T-helper 1 cell (primary cell): ENCODE measurements at regions not wholly inside any gene's neighbourhood (a gene's known extent, or its start where the extent isn't known, plus 50 kb on each side); places are given as distances from the start of the nearest gene placed in this dataset.

Experiments used
- DNase-seq, 5 donors: peaks; one replicate each; pipeline ENCODE4 v3.0.0-alpha.2; 2012 to 2020

DNA sequence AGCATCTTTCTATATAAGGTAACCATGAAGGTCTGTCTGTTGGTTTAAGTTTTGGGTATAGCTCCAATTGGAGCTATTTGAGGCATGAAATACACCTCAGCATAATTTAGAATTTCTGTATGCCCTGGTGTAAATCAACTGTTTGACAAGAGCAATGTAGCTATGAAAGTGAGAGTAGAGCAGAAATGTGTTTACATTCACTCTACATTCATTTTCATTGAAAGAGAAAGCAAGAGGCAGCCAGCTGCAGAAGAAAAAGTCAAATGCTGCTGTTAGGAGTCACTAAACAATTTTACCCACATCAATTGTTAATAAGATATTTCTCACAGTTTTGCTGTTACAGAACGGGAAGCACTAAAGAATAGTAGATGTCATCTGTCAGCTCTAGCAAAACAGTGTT lies 252.5 kb downstream of the SLC6A15 start:
- DNase-seq, result no peak

DNA sequence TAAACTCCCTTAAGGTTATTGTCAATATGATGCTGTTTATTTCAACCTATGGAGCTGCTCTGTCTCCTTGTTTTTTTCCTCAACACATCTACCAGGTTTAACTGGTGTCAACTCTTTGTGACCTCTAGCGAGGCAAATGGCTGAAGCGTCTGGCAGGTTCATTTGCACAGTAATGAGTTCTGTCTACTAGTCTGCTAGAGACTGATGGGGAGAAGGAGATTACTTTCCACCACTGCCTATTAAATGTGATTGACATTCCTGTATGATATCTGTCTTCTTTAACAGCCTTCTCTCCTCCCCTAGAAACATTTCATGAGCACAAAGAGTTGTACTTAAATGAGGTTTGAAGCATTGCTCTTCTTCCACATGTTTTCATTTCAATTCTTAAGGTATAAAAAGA lies 253.7 kb downstream of the SLC6A15 start:
- DNase-seq, result no peak

DNA sequence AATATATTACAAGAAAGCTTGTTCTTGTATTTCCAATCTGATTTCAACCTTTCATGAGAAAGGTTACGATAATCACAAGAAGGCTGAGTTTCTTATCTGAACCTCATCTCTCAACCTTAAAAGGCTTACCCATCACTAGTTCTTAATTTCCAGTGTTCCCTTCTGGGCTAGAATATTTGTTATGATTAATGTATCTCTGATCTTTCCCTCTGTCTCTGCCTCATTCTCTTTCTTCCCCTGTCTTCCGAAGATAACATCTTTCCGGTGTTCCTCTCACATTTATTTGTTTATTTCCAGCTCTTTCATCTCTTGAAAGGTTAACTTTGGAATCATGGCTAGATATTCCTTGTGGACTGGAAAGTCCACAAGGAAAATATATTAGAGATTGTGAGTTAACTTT lies 255.9 kb downstream of the SLC6A15 start:
- no peak for DNase-seq

DNA sequence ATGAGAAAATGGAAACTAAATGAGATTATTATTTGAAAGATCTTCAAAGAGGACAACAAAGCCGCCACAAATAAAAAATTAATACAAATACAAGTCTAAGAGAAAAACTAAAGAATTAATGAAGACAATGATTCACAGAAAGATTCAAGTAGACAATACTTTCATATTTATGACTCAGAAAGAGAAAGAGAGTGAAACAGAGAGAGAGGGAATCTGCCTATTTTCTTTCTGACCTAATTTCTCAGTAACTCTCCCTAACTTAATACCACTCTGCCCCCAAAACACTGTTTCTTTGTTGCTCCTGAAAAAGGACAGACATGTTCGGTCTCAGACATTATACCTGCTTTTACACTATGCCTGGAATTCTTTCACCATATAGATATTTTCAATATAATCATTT lies 259.1 kb downstream of the SLC6A15 start:
- no peak for DNase-seq

DNA sequence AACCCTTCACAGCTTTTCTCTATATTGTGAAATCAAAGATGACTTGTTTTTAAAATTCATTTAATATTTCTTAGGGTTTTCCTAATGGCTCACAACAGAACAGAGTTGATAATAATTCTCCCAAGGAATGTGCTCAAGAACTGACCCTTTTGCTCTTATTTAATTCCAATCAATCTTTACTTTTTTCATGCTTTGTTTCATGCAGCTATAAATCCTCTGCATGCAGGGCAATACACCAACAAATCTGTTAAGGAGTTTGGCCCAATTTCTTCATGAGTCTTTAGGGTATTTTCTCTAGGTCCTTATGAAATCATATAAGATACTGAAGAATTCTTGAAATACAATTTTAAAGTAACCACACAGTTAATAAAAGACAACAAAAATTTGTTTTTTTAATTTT lies 264.2 kb downstream of the SLC6A15 start:
- DNase-seq, result no peak

DNA sequence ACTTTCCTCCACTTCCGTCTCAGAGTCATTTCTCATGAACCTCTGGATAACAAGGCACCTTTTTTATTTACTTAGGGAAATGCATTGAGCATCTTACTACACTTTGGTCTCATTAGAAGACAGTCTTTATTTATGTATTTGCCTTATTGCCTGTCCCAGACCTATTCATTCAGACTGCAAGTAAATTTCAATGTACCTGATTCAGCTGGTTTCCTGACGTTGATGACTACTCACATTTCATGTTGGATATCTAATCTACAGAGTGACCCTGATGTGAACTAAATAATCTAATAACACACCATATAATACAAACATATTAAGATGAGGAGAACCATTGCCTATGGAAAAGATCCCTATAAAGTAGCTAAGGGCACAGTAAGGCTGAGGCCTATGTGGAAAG lies 267.7 kb downstream of the SLC6A15 start:
- no peak for DNase-seq

DNA sequence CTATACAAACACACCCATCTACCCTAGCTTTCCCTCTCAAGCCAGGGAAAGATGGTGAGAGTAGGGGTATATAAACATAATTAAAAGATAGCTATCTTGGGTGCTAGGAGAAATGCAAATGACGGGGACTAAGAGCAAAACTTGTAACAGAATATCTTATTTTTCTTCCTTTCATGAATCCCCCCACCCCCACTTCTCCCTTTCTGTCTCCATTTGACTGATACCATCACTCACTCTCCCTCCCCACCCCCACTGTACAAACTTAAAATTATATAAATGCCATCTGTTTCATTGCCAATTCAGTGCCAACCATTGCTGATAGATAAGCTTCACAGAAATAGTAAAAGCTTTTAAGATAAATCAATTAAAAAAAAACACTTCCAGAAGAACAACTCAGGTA lies 268.6 kb downstream of the SLC6A15 start:
- no peak for DNase-seq

DNA sequence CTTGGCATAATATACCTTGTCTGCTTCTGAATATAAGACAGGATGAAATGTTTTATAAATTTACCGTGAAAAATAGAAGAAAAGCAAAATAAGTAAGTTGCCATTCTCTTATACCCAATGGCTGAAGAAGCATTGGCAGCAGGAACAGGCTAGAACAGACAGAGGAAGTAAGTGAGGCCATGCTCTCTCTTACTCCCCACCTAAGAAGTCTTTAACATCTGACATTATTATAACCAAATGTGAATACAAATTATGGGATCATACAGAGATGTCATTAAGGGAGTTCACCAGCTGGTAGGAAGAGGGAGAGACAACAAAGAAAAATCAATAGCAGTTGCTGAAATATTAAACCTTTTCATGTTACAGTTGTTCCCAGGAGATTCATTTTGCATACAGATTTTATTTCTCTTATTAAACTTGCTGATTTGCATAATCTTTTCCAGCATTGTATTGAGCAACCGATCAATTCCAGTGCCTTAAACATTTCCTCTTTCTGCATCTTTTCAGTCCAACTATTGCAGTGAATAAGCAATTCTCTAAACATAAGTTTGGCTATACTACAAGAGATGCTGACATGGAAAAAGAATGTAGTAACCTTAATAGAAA lies 270.6 kb downstream of the SLC6A15 start:
- DNase-seq, result no peak

DNA sequence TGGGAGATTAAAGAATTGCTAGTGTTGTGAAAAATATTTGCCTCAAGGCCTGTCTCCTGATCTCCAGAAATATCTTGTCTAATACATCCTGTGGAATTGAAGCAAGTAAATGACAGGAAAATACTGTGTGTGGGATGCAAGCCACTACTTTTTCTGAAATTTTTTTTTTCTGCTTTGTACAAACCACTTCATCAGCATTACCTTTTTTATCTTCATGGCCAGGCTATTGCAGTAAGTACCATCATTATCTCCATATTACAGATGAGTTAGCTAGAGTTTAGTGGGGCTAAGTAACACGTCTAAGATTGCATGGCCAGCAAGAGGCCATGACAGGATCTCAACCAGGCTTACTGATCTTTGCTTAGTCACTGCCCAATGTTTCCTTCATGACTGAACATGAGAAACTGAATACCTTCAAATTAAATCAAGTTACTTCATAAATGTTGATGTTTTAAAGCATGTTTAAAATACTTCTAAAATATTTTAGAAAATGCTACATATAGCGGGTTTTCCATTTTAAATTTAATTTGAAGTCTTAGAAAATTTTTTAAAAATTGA lies 273.7 kb downstream of the SLC6A15 start:
- DNase-seq, result no peak

DNA sequence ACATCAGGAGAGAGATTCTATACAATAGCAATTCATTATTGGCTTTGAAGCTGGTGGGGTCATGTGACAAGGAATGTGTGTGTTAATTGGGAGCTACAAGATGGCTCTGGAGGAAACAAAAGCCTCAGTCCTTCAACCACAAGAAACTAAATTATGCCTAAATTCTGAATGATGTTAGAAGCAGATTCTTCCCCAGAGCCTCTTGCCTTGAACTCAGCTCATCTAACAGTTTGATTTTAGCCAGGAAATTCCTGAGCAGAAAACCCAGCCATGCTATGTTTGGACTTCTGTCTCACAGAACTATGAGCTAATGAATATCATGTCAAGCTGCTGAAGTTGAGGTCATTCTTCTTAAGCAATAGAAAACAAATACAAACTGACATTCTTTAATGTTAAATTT lies 274.7 kb downstream of the SLC6A15 start:
- DNase-seq, result no peak

DNA sequence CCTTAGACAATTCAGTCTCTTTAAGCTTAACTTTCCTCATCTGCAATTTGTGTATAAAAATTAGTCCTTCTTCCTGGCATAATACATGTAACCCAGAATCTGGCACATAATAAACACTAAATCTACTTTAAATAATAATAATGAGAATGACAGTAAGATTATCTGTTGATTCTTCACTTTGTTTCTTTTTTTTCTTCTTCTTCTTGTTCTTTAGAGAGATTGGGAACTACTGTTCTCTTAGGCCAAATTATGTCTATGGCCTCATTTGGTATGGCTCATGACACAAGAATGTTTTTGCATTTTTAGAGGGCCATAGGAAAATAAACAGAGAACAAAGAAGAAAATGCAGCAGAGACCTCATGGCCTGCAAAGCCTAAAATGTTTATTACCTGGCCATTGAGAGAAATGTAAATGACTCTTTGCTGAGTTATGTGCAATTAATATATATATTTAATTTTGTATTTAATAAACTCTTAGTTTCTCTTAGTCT lies 275.8 kb downstream of the SLC6A15 start:
- DNase-seq, result no peak

DNA sequence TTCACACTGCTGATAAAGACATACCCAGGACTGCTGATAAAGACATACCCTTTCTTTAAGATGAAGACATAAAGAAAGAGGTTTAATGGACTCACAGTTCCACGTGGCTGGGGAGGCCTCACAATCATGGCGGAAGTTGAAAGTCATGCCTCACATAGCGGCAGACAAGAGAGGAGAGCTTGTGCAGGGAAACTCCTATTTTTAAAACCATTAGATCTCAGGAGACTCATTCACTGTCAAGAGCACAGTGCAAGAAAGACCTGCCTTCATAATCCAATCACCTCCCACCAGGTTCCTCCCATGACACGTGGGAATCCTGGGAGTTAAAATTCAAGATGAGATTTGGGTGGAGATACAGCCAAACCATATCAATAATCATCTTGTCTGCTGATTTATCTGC lies 278.1 kb downstream of the SLC6A15 start:
- no peak for DNase-seq

DNA sequence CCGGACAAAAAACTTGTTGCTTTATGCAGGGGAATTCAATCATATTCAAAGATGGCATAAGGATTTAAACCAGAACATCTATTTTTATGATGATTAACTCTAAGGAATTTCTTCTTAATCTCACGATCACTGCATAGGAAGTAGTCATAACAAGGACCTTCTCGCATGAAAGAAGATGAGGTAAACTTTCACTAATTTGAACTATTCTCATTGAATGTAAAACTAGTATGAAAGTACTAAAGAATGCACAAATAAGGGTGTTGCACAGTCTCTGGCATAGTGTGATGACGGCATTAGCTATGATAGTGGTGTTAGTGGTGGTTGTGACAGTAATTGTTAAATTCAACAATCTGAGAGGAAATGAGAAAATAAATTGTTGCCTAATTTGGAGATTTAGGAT lies 280.0 kb downstream of the SLC6A15 start:
- no peak for DNase-seq

DNA sequence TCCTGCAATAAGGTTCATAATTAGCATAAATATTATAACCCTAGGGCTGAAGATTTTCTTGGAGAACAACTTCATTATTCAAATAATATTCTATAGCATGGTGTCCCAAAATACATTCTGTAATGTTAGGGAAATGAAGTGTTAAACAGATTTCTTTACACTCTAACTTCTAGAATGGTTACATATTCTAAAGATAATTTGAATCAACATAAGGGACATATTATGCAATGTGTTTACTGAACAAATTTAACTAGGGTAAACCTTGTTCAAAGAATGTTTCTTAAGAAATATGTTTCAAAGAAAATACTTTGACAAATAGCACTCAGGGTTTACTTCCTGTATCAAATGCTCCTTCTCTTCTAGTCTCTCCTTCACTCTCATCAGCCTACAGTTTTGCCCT lies 281.6 kb downstream of the SLC6A15 start:
- DNase-seq, result no peak

DNA sequence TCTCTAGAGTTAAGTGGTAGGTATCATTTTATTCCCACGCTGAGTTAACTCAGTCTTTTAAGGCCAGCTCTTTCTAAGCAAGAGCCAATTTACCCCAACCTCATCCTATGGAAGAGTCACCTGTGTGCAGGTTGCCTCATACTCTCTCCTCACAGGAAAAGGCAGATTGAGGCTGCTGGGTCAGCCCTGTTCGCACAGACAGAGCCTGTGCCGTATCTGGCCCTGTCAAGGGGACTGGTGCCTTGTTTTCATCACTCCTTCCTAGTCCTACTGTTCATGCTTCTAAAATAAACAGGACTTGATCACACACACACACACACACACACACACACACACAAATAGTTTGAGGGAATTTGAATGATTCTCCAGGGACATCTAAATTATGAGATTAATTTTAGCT lies 285.0 kb downstream of the SLC6A15 start:
- DNase-seq, result no peak

DNA sequence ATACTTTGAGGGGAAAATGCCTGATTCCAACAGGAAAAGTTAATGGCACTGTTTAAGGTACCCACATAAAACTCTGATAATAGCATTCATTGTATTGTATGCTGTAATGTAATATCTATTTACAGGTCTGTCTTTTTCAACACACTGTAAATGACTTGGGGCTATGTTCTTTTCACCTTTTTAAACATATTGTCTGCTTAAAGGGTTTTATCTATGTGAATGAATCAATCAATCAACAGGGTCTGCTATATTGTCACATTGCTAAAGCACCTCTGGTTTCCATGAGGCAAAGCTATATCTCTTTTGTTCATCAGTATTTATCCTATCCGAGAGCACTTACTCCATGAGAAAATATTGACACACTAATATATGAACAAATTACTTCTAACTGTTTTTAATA lies 288.0 kb downstream of the SLC6A15 start:
- no peak for DNase-seq

DNA sequence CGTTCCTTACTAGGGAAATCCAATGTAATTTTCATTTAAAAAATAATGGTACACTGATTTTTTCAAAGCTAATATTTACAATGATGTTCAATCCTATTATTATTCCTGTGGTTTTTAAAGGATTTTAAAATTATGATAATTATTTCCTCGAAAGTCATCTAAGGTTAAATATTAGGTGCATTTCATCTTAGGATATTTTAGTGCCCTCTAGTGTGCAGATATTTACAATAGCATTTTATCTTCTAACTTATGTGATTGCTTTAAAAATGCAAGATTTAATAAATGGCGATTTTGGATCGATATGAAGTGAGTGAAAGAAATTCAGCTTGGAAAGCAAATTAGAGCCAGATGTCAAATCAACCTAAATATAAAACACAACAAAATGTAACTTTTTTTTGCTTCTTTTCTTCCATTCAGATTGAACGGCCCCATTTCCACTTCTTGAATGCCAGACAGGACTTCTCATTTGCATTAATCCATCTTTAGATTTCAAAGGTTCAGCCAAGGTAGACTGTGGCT lies 293.5 kb downstream of the SLC6A15 start:
- no peak for DNase-seq

DNA sequence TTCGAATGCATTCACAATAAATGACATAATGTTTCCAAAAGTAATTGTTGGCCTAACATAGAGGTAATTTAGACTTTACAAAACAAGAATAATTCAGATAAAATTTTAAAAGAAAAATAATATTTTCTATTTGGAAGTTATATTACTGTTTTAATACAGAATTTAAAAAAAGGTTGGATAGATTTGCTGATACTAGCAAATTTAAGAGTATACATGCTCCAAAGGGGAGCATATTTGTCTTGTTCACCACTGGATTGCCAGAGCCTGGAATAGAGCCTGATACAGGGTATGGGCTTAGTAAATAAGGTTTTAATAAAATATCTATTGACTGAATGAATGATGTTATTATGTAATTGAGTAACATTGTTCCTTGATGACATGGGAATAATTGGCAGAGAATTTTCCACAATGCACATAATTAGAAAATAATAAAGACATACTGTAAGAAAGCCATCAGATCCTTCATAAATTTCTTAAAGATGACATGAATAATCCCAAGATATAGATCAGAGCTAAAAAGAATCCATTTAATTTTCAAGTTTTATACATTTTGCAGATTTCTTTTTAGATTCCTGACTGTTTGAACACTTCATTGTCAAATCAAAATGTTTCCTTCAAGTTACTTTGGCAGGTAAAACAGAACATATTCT lies 305.3 kb downstream of the SLC6A15 start:
- no peak for DNase-seq

DNA sequence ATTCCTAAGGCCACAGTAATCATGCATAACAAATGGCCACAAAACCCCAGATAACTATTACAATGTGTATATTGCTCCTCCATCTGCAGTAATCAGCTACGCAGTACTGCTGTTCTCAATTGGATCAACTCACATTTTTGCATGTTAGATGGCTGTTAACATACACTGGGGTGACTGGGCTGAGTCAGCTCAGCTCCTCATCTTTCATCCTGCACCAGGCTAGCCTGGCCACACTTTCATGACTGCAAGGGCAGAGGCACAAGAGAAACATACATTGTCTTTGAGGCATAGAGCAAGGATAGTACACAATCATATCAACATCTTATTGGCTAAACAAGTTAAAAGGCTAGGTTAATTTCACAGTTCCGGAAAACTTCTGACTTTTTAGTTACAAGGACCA lies 306.6 kb downstream of the SLC6A15 start:
- no peak for DNase-seq

DNA sequence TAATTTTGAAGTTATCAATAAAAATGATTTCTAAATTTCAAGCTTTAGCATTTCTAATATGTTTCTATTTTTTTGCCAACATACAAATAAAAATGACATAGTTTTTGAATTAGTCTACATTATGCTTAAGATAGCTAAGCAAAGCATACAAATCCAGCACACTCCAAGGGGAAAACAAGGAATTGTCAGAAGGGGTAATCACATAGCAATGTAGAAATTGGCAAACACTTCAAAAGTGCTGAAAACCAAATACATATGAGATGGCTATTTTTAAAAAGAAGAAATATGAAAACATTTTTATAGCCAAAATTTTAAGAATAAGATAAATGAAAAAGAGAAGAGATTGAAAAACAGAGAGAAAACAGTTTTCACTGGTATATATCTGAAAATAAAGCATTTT lies 308.0 kb downstream of the SLC6A15 start:
- DNase-seq, result no peak

DNA sequence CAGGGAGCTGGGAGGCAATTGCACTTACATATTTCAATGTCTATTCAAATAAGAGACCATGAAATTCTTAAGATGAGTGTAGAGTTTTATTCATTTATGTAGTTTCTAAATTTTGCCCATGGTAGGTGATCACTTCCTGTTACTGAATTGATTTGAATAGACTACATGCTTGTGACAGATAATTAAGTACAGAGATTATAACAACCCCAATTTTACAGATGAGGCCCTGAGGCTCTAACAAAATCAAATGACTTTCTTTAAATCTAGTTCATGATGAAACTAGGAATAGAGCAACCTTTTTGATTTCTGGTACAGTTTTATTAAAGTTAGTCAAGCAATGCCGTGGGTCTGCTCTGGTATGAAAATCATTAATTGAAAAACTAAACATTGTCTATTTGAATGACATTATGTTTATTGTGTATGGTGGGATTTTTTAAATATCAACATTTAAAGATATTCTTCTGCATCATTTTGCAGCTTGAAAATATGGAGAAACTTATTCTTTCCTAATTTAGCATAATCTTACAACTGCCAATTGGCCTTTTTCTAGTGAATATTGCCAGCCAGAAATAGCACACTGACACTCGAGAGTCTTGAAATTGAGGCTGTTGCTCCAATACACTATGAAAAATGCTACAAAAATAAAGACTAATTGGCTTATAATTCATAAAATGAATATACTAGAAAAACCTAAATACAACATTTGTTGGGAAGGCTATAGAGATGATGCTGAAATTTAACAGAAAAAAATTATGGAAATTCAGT lies 308.9 kb downstream of the SLC6A15 start:
- no peak for DNase-seq

DNA sequence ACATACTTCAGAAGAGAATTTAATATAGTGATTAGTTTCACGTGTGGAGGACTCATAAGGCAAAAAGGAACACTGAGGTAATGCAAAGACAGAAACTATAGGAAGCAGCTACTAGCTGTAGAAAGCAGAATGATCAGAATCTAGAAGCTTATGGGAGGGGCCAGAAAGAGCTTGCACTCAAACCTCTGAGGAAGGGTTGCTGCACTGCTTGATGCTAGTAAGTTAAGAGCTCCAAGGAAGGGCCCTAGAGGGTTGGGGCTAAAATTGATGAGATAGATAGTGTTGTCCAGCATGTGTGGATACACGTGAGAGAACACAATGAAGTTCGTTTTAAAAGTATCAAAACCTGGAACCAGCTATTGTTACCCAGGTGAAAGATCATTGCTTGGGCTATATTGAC lies 311.1 kb downstream of the SLC6A15 start:
- no peak for DNase-seq

DNA sequence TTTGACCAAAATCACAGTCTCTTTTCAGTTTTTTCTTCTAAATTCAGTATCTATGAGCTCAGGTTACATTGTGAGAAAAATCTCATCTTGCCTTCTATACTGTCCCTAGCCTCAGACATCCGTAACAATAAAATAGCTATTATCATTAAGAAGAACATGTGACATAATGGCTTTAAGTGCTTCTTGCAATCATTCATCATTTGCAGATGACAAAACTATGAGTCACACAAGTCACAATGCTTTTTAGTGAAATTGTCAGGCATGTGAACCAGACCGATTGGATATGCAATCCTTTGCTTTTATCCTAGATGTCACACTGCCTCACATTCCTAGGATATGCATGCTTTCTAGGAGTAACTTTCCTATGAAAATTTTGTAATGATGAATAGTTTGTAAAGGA lies 313.1 kb downstream of the SLC6A15 start:
- DNase-seq, result no peak

DNA sequence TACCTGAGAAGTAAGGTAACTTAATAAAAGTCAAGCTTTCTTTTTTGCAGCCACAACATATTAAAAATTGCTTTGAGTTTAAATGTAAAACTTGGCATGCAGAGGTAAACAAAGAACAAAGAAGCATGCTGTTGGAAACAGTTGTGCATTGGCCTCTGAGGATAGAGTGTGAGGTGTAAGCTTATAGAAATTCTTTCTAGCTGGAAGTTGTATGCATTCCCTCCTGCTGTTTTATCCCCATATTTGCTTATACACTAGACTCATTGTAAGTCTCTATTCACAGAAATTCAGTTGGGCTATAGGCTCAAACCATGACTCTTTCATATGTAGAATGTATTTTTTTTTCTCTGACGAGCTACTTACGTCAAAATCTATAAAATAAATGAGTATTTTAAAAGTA lies 316.3 kb downstream of the SLC6A15 start:
- no peak for DNase-seq
